Fibroblast of pulmonary artery (primary cell): ENCODE measurements at regions not wholly inside any gene's neighbourhood (a gene's known extent, or its start where the extent isn't known, plus 50 kb on each side); places are given as distances from the start of the nearest gene placed in this dataset.
"Not testable (repeated sequence)": the region's sequence is repeated elsewhere in the genome, so short reads cannot be mapped to it uniquely, and the experiment has no call there.

Experiments used
- DNase-seq: peaks from one replicate; pipeline ENCODE4 v3.0.0-alpha.2; 2010; ENCODE audit warnings: low read depth
- H3K4me3 ChIP-seq: replicated peaks from 2 replicates; pipeline ENCODE4 v1.5.1; 2011; ENCODE audit warnings: low read depth, mild to moderate bottlenecking, control low read depth, low read length, moderate library complexity
- CTCF ChIP-seq: IDR thresholded peaks from 2 replicates; pipeline ENCODE4 v1.5.1; 2011; ENCODE audit warnings: mild to moderate bottlenecking, control low read depth, low read length, inconsistent platforms; ENCODE audit errors: missing control alignments

DNA sequence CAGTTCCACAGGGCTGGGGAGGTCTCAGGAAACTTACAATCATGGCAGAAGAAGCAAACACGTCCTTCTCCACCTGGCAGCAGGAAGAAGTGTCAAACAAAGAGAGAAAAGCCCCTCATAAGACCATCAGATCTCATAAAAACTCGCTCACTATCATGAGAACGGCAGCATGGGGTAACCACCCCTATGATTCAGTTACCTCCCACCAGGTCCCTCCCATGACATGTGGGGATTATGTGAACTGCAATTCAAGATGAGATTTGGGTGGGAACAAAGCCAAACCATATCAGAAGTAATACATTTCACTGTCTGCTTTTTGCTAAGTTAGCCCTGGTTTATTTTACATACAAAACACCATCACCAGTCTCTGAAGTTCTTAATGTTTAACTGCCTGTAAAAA is 68.5 kb downstream of the RBM11 start:
- H3K4me3 ChIP-seq: no peak overlapping the region
- no peak for DNase-seq
- TF ChIP-seq CTCF: no peak

DNA sequence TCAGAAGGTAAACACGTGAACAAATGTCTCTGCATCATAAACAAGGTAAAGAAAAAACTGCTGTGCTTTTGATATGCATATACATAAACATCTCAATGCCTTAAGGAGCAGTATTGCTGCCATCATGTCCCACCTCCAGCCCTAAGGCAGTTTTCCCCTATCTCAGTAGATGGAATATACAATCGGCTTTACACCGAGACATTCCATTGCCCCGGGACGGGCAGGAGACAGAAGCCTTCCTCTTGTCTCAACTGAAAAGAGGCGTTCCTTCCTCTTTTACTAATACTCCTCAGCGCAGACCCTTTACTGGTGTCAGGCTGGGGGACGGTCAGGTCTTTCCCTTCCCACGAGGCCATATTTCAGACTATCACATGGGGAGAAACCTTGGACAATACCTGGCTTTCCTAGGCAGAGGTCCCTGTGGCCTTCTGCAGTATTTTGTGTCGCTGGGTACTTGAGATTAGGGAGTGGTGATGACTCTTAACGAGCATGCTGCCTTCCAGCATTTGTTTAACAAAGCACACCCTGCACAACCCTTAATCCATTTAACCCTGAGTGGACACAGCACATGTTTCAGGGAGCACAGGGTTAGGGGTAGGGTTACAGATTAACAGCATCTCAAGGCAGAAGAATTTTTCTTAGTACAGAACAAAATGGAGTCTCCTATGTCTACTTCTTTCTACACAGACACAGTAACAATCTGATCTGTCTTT is 65.4 kb downstream of the RBM11 start:
- DNase-seq, H3K4me3 ChIP-seq: not testable (repeated sequence)
